Frontal cortex (tissue), 3 donors: ENCODE measurements at regions not wholly inside any gene's neighbourhood (a gene's known extent, or its start where the extent isn't known, plus 50 kb on each side); places are given as distances from the start of the nearest gene placed in this dataset.

Source experiments
- DNase-seq, 2 donors: peaks; one replicate each; pipeline ENCODE4 v3.0.0; 2012; ENCODE audit warnings: low spot score in 2 of 2
- FAIRE-seq: peaks from 2 replicates; lab custom pipeline; 2012; peaks lifted over from hg19 to GRCh38; lab: Jason Lieb, UNC
- donor health status: control.
- donor health status: control.
- donor health status: control.

- no peak for FAIRE-seq
- no peak for DNase-seq
Measured at GRCh38 chr16:54362591-54363206, 76.1 kb upstream of the IRX3 start.

DNA sequence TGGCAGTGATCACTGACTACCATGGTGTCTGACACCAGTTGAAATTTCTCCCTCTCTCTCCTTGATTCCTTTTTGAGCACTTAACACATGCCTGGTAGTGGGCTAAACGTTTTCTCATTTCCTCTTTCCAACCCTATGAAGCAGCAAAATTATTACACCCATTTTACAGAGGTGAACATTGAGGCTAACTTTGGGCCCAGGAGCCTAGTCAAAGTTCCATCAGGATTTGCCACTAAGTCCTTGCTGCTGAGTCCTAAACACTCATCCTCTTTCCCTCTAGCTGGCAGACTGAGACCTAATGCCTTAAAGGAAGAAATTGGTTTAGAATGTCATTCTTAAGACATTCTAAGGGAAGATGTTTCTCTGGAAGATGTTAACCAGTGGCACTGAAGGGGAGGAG lies 74.7 kb upstream of the IRX3 start:
- FAIRE-seq (no peak), DNase-seq (no peak)

DNA sequence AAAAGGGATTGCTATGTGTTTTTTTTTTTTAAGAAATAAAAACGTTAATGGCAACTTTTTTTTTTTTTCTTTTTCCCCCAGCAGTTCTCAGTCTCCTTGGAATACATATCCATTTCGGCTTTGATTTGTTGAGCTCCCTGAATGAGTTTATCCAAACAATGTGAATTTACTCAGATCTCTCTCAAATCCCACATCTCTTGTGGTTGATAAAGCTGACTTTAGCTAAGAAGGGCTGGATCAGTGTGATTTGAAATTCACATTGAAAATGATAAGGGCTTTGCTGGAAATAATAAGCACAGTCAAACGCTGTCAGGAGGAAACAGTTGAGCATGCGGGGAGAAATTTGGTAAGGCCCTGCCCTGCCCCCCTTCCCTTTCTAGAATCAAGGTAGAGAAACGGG lies 74.1 kb upstream of the IRX3 start:
- DNase-seq = no peak
- FAIRE-seq = no peak

DNA sequence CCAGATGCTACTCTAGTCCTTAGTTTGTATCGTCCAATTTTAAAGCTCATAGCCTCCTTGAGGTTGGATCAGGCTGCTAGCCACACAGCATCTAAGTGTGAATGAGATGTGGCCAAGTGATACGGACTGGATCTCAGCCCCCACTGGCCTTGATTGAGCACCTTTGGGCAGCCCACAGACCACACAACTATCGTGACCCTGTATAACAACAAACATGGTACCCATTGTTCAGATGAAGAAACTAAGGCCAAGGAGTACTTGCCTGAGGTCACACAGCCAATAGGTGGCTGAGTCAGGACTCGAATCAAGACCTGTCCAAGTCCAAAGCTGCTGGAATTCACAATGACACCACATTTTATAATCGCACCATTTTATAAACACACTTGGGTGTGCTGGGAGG lies 73.0 kb upstream of the IRX3 start:
- FAIRE-seq (no peak), DNase-seq (no peak)

DNA sequence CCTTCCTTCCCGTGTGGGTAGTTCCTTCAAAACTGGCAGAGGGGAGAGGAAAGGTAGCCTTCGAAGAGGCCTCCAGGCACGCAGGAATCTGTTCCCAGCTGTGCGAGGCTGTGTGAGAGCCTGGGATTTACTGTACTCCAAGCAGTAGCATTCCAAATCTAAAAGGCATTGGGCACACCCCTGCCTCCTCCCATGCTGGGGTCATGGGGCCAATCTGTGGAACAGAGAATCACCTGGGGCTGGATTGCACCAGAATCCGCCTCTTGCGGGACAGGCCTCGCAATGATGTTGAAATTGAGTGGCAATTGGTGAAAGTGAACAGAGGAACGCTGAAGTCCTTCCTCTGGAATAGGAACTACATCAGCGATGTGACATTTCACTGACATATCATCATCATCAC lies 72.5 kb upstream of the IRX3 start:
- FAIRE-seq = no peak
- no peak for DNase-seq

DNA sequence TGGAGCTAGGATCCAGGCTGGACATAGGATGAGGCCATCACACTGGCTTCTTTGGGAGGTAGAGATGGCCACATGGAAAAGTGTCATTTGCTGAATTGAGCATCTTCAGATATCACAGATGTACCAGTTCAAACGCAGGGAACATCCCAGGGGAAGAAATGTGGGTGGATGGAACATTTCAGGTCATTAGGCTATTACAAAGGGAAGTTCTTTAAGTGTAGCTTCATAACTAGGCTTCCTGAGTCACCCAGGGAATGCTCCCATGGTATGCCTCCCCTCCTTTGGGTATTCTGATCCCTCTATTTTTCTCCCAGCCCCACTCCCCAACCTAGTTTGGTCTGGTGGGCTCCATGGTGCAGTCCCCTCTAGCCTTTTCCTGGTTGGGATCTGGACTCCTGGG lies 69.8 kb upstream of the IRX3 start:
- DNase-seq = no peak
- no peak for FAIRE-seq

- DNase-seq (no peak), FAIRE-seq (no peak)
Measured at GRCh38 chr16:54355251-54355650, 68.7 kb upstream of the IRX3 start.

- no peak for FAIRE-seq
- no peak for DNase-seq
Measured at GRCh38 chr16:54353097-54353496, 66.5 kb upstream of the IRX3 start.

DNA sequence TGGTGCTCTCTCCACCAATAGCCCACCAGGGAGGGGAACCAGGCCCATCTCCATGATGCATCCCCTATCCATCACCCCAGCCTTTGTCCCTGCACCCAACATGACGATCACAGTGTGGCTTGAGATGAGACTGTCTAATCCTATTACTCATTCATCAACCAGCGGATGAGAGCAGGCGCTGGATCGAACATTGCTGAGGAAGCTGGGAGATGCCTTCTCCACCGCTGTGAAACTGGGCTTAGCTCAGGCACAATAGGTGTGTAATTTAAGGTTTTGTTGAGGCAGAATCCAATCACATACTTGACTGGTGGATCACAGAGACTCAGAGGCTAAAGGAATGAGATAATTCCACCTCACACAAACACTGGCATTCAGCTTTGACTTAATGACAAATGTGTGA lies 64.6 kb upstream of the IRX3 start:
- DNase-seq = no peak
- FAIRE-seq = no peak

DNA sequence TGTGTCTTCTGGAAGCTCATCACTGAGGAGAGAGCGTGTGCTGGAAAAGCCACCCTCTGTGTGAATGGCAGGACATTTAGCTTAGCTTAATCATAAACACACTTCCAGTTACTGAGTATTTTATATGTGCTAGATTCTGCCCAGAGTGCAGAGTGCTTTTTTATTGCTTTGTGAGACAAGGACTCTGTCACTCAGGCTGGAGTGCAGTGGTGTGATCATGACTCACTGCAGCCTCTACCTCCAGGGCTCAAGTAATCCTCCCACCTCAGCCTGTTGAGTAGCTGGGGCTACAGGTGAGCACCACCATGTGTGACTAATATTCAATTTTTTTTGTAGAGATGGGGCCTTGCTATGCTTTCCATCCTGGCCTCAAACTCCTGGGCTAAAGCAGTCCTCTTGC lies 61.4 kb upstream of the IRX3 start:
- FAIRE-seq (no peak), DNase-seq (no peak)

- FAIRE-seq (no peak), DNase-seq (no peak)
Measured at GRCh38 chr16:54346041-54346440, 59.5 kb upstream of the IRX3 start.

- no peak for DNase-seq
- FAIRE-seq = no peak
Measured at GRCh38 chr16:54344646-54345630, 58.4 kb upstream of the IRX3 start.

GRCh38 chr16:54342966-54343365 lies 56.4 kb upstream of the IRX3 start:
- DNase-seq = no peak
- no peak for FAIRE-seq

GRCh38 chr16:54341892-54342776 lies 55.5 kb upstream of the IRX3 start:
- DNase-seq (no peak), FAIRE-seq (no peak)

GRCh38 chr16:54340531-54340930 lies 53.9 kb upstream of the IRX3 start:
- no peak for DNase-seq
- FAIRE-seq = no peak

DNA sequence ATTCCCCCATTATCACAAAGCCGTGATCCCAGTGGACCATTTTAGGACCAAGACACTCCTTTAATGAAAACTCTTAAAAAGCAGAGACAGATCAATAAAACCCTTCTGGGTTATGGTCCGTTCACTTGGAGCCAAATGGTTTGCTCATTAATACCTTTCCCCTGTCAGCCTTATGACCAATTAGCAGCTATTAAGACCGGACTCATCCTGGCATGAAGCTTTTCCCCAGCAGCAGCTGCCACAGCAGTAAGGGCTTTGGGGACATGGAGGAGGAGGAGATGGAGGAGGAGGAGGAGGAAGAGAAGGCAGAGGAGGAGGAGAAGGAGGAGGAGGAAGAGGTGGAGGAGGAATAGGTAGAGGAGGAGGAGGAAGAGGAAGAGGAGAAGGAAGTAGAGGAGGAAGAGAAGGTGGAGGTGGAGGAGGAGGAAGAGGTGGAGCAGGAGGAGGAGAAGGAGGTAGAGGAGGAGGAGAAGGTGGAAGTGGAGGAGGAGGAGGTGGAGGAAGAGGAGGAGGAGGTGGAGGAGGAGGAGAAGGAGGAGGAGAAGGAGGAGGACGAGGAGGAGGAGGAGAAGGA lies 50.1 kb upstream of the IRX3 start:
- DNase-seq (no peak), FAIRE-seq (no peak)
